NCI-H748 (cell line): ENCODE measurements at regions not wholly inside any gene's neighbourhood (a gene's known extent, or its start where the extent isn't known, plus 50 kb on each side); places are given as distances from the start of the nearest gene placed in this dataset.

ENCODE experiments used
- DNase-seq: peaks from one replicate; lab custom pipeline; 2025; ENCODE audit not compliant: unreplicated experiment; lab: John Stamatoyannopoulos, UW

GRCh38 chr20:48170625-48171024 is 385.3 kb upstream of the SULF2 start:
- DNase-seq: no peak

GRCh38 chr20:48169650-48170225 is 384.5 kb upstream of the SULF2 start:
- DNase-seq: no peak

DNA sequence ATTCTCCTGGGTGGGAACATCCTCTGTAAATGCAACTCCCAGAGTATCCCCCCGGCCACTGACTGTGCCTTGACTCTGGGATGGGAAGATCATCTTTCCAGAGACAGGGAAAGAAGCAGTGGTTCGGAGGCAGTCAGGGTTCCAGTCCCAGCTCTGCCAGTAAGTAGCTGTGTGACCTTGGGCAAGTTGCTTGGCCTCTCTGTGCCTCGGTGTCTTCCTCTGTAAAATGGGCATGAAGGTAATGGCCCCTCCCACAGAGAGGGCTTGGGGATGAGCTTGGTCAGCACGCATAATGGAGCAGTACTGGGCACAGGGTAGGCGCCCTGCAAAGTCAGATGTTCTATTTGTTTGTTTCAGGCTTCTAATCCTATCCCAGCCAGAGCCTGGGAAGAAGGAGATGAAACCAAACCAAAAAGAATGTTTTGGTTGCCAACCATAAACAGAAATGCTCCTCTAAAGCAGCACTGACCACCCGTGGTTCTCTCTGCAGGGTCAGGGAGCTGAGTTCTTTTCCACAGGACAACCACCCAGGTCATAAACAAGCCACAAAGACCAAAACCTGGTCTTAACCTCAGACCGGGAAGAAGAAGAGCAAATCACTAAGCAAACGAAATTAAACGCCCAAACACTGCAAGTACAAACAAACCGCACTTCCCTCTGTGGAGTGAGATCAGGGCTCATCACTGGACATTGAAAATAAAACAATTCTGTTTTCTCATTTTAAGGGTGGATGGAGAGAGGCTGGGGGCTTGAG is 381.0 kb upstream of the SULF2 start:
- DNase-seq: peak; percentile 16

DNA sequence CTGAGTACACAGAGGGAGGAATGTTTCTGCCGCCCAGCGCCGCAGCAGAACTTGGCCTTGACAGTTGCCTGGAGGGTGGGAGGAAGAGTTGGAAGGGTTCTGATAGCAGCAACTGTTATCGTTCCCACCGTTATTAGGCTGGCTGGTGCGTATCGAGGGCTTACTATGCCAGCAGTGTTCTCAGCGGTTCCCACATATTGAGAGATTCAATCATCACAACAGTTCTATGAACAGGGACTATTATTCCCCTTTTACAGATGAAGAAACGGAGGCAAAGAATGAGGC is 380.1 kb upstream of the SULF2 start:
- no peak for DNase-seq

DNA sequence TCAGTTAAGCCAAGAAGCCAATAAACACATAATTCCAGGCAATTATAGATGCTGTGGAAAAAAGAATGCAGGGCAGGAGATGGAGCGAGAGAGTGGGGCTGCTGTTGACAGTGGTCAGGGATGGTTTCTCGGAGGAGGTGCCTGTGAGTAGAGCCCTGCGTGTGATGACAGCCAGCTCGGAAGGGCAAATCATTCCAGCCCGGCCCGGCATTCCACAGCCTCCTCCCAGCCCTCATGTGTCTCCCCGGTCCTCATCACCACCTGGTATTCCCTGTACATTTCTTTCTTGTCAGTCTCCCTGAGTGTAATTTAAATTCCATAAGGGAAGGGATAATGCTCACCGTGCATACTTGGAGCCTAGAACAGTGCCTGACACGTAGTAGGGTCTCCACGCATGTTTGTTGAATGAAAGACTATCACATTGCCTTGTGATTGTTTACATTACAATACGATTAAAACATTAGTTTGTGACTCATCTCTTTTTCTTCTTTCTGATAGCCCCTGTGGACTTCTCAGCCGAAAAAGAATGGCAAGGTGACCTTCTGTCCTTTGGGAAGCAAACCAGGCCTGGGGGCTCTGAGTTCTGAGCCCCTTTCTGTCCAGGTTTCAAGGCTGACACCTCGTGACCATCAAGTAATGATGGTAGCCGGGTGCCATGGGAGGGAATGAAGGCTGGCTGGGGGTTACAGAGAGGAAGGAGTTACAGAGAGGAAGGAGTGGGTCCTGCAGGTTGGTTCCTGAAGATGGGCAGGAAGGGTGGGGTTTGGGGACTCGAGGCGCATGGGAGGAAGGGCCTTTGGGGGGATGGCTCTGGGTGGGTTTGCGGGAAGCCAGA is 379.5 kb upstream of the SULF2 start:
- DNase-seq: no peak

DNA sequence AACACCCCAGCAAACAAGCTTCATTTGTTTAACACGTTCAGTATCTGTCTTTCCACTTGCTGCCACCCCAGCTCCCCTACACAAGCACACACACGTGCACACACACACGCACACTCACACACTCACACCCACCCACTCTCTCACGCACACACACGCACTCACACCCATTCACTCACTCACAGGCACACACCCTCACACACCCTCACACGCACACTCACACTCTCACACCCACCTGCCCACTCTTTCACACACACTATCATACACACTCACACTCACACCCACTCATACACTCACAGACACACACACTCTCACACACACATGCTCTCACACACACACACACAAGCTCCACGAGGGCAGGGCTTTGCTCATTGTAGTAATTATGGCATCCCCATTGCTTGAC is 378.8 kb upstream of the SULF2 start:
- no peak for DNase-seq

DNA sequence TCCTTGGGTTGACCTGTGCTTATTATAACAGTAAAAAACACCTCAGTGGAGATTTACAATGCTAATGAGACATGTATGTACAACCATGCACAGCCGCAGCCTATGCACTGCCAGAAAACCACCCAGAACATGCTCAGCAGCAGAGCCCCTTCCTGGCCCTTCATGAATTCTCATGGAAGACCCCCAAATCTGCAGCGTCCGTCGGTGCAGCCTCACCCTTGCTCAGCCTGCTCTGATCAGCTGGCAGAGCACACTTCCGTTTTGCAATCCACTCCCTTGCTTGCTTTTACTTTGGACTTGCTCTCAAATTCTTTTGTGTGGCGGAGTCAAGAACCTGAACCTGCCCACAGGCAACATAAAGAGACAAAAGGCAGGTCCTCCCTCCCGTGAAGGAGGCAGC is 378.2 kb upstream of the SULF2 start:
- peak; percentile 9 for DNase-seq

DNA sequence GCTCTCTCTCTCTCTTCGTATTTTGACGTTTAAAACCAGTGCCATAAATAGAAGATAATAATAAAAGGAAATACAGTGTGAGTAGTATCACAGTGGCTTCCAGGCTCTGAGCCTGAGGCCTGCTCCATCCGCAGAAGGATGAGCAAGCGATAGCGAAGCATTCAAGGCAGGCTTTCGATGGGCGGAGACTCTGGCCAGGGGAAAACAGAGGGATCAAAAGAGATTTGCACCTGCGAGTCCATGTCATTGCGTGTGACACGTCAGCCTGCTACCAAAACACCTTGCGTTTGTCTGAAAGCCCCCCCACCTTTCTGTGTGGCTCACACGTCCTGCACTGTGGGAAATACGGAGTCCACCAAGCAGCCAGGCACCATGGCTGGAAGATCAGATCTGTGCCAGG is 377.3 kb upstream of the SULF2 start:
- no peak for DNase-seq

- DNase-seq: no peak
Measured at GRCh38 chr20:48159145-48160008, 374.1 kb upstream of the SULF2 start.

DNA sequence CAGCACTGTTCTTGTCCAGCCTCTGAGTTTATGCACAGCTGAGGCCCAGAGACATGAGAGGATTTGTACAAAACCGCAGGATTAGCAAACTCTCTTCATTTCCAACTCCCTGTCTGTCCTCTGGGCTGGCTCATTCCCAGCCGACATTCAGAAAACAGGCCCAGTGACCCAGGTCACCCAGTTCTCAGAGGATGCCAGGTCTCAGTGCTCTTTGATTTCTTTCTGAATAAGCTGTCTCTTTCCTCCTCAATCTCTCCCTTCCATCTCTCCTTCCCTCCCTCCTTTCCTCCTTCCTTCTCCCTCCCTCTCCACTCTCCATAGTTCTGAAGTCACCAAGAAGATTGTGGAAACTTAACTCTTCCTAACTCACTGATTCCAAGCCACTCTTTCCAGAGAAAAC is 372.7 kb upstream of the SULF2 start:
- DNase-seq: no peak

DNA sequence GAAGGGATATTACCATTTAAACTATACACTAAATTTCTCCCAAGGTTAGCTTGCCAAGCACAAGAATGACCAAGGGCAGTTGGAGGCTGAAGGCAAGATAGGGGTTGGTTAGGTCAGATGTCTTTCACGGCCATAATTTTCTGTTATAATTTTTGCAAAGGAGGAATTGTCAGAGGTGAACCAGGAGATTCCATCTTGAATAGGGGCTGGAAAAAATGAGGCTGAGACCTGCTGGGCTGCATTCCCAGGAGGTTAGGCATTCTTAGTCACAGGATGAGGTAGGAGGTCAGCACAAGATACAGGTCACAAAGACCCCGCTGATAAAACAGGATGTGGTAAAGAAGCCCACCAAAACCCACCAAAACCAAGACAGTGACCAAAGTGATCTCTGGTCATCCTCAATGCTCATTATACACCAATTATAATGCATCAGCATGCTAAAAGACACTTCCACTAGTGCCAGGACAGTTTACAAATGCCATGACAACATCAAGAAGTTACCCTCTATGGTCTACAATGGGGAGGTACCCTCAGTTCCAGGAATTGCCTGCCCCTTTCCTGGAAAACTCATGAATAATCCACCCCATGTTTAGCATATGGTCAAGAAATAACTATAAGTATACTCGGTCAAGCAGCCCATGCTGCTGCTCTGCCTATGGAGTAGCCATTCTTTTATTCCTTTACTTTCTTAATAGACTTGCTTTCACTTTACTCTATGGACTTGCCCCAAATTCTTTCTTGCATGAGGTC is 371.8 kb upstream of the SULF2 start:
- DNase-seq: no peak

- DNase-seq: no peak
Measured at GRCh38 chr20:48156521-48156920, 371.2 kb upstream of the SULF2 start.

- peak; percentile 87 for DNase-seq
Measured at GRCh38 chr20:48155268-48155667, 370.0 kb upstream of the SULF2 start.

DNA sequence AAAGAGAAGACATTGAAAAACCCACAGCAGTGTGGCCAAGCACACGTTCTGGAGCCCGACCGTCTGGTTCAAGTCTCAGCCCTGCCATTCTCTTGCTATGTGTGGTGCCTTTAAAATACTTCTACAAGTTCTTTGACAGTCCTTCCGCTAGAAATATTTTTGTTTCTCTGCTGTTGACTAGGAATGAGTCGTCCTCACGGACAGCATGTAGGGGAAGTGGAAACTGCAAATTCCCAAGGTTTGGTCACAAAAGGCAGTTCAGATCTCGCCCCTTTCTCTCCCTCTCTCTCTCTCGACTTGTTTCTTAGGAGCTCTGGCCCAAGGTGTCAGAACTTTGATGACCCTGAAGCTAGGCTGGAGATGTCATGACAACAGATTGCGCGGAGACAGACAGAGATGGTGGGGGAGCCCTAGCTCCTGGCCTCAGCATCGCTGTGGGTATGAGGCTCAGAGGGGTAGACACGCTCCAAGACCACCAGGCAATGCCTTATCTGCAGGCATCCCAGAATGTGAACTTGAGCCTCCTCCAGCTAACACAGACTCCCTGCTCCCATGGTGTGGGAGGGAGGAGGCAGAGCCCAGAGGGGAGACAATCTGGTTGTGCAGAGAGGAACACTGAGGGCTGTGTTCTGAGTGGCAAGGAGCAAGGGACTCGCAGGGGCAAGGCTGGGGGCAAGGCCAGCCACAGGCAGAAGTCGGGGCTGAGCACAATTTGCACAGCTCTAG is 368.9 kb upstream of the SULF2 start:
- no peak for DNase-seq

GRCh38 chr20:48153523-48153922 is 368.2 kb upstream of the SULF2 start:
- DNase-seq: peak; percentile 92

DNA sequence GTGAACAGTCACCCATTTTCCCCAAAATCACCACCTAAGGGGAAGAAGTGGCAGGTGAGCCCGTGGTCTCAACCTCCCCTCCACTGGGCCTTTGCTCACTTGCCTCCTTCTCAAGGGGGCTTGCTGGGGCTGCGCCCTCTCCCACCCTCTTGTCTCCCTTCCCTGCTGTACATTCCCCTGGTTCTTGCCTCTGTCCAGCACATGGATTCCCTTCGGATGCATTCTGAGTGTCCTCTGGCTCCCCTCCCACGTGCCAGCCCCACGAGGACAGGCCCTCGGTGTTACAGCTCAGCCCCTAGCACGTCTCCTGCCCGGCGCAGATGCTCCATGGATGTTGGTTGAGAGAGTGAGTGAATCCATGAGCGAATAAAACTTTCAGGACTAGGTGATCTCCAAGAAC is 367.8 kb upstream of the SULF2 start:
- no peak for DNase-seq

DNA sequence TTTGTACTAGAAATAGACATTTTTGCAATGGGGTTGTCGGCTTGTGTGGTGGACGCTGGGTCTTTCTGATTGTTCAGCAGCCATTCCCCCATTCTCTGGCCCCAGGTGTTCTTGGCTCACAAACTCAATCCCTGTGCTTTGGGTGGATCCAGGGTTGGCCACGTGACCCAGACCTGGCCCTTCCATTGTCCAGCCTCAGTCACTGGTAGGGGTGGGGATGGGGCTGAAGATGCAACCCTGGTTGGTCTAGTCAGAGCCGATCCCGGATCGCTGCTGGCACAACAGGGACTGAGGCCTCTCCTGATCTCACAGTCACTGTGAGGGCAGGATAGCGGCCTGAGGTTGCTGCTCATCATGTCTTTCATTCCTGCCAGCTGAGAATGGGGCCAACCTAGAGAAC is 365.3 kb upstream of the SULF2 start:
- no peak for DNase-seq

GRCh38 chr20:48149902-48150301 is 364.6 kb upstream of the SULF2 start:
- no peak for DNase-seq

GRCh38 chr20:48148916-48149672 is 363.8 kb upstream of the SULF2 start:
- DNase-seq: no peak
